ENCODE measurements at regions not wholly inside any gene's neighbourhood (a gene's known extent, or its start where the extent isn't known, plus 50 kb on each side); places are given as distances from the start of the nearest gene placed in this dataset.
"Not testable (repeated sequence)": the region's sequence is repeated elsewhere in the genome, so short reads cannot be mapped to it uniquely, and the experiment has no call there.

- Histone ChIP-seq H3K36me3 (ENCODE audit: control insufficient read depth, insufficient read depth, low read length) (no peaks in the 10 kb centered on the region), H3K27me3 (ENCODE audit: control insufficient read depth, insufficient read depth, low read length) (no peaks in the 10 kb centered on the region)
- DNase-seq (ENCODE audit: low read depth) = no peak
Measured at GRCh38 chr2:52498077-52498750, 1269.4 kb upstream of the CHAC2 start.

GRCh38 chr2:52495816-52496215 is 1271.8 kb upstream of the CHAC2 start:
- Histone ChIP-seq H3K4me3 (ENCODE audit: low read depth, low read length) (no peak overlapping the region), H3K27me3 (ENCODE audit: control insufficient read depth, insufficient read depth, low read length) (no peaks in the 10 kb centered on the region), H3K36me3 (ENCODE audit: control insufficient read depth, insufficient read depth, low read length) (no peaks in the 10 kb centered on the region)
- no peak for DNase-seq (ENCODE audit: low read depth)
- TF ChIP-seq CTCF (IDR thresholded peaks at IDR 0.05; ENCODE audit: insufficient read depth, low read length, poor library complexity, severe bottlenecking) = no peak

More at GRCh38 chr2:52498077-52498750, 1269.4 kb upstream of the CHAC2 start:
- H3K4me3 ChIP-seq (ENCODE audit: low read depth, low read length) = no peak overlapping the region
- no peak for TF ChIP-seq CTCF (IDR thresholded peaks at IDR 0.05; ENCODE audit: insufficient read depth, low read length, poor library complexity, severe bottlenecking)

- Histone ChIP-seq H3K36me3 (ENCODE audit: control insufficient read depth, insufficient read depth, low read length) (no peaks in the 10 kb centered on the region), H3K27me3 (ENCODE audit: control insufficient read depth, insufficient read depth, low read length) (no peaks in the 10 kb centered on the region), H3K4me3 (ENCODE audit: low read depth, low read length) (no peak overlapping the region)
- no peak for DNase-seq (ENCODE audit: low read depth)
- no peak for TF ChIP-seq CTCF (IDR thresholded peaks at IDR 0.05; ENCODE audit: insufficient read depth, low read length, poor library complexity, severe bottlenecking)
Measured at GRCh38 chr2:52477166-52477565, 1290.4 kb upstream of the CHAC2 start.

GRCh38 chr2:52475590-52475989 is 1292.0 kb upstream of the CHAC2 start:
- no peak for DNase-seq (ENCODE audit: low read depth)
- TF ChIP-seq CTCF (IDR thresholded peaks at IDR 0.05; ENCODE audit: insufficient read depth, low read length, poor library complexity, severe bottlenecking) = no peak
- Histone ChIP-seq H3K4me3 (ENCODE audit: low read depth, low read length) (no peak overlapping the region), H3K36me3 (ENCODE audit: control insufficient read depth, insufficient read depth, low read length) (no peaks in the 10 kb centered on the region), H3K27me3 (ENCODE audit: control insufficient read depth, insufficient read depth, low read length) (no peaks in the 10 kb centered on the region)

- no peak overlapping the region for H3K4me3 ChIP-seq (ENCODE audit: low read depth, low read length)
- DNase-seq (ENCODE audit: low read depth) = no peak
- H3K36me3 ChIP-seq (ENCODE audit: control insufficient read depth, insufficient read depth, low read length) = no peaks in the 10 kb centered on the region
- no peak for TF ChIP-seq CTCF (IDR thresholded peaks at IDR 0.05; ENCODE audit: insufficient read depth, low read length, poor library complexity, severe bottlenecking)
- no peaks in the 10 kb centered on the region for H3K27me3 ChIP-seq (ENCODE audit: control insufficient read depth, insufficient read depth, low read length)
Measured at GRCh38 chr2:52474091-52474490, 1293.5 kb upstream of the CHAC2 start.

GRCh38 chr2:52473526-52473925 is 1294.1 kb upstream of the CHAC2 start:
- Histone ChIP-seq H3K4me3 (ENCODE audit: low read depth, low read length) (no peak overlapping the region), H3K27me3 (ENCODE audit: control insufficient read depth, insufficient read depth, low read length) (no peaks in the 10 kb centered on the region), H3K36me3 (ENCODE audit: control insufficient read depth, insufficient read depth, low read length) (no peaks in the 10 kb centered on the region)
- TF ChIP-seq CTCF (IDR thresholded peaks at IDR 0.05; ENCODE audit: insufficient read depth, low read length, poor library complexity, severe bottlenecking) = no peak
- no peak for DNase-seq (ENCODE audit: low read depth)

GRCh38 chr2:52470457-52470856 is 1297.1 kb upstream of the CHAC2 start:
- H3K36me3 ChIP-seq (ENCODE audit: control insufficient read depth, insufficient read depth, low read length); DNase-seq (ENCODE audit: low read depth); H3K4me3 ChIP-seq (ENCODE audit: low read depth, low read length); H3K27me3 ChIP-seq (ENCODE audit: control insufficient read depth, insufficient read depth, low read length): not testable (repeated sequence)
